ENCODE measurements at regions not wholly inside any gene's neighbourhood (a gene's known extent, or its start where the extent isn't known, plus 50 kb on each side); places are given as distances from the start of the nearest gene placed in this dataset.

GRCh38 chr15:70580286-70580685 lies 183.1 kb downstream of the UACA start:
- Histone ChIP-seq H3K27ac (ENCODE audit: low read depth, low read length) (no peak overlapping the region), H4K20me1 (ENCODE audit: insufficient read depth) (no peaks in the 10 kb centered on the region), H3K36me3 (ENCODE audit: control insufficient read depth in 1 of 2, insufficient read depth in 2 of 2, low read length in 2 of 2) (no peaks in the 10 kb centered on the region), H3K9me2 (ENCODE audit: insufficient read depth) (no peaks in the 10 kb centered on the region), H3K27me3 (ENCODE audit: insufficient read depth, low read length) (no peaks in the 10 kb centered on the region; the same call in 1 of the 2 replicates), H3K4me3 (replicated peaks in 1 of 2; ENCODE audit: low read depth in 1 of 2, low read length in 2 of 2) (no peak overlapping the region), H3K9me3 (ENCODE audit: control insufficient read depth in 1 of 2, insufficient read depth in 1 of 2, low read depth in 1 of 2, low read length in 2 of 2) (no peaks in the 10 kb centered on the region), H3K79me2 (ENCODE audit: insufficient read depth, low read length) (no peaks in the 10 kb centered on the region), H2AFZ (ENCODE audit: low read depth, low read length, poor library complexity, severe bottlenecking) (no peak overlapping the region), H3K4me1 (ENCODE audit: control insufficient read depth in 1 of 2, insufficient read depth in 2 of 2, low read length in 2 of 2) (peaks cover 11 to 26% of the 10 kb centered on the region in 2 experiments), H3K9ac (ENCODE audit: low read length) (no peak overlapping the region), H3K4me2 (ENCODE audit: low read length) (no peak overlapping the region)
- ChIA-PET POLR2A (no interaction called here), RAD21 (ENCODE audit: low non-redundant PET in 1 of 2, low total read pairs in 2 of 2, uncharacterized antibody in 2 of 2, unreplicated experiment in 2 of 2) (no interaction called here), CTCF (interaction anchor here (1.6 kb wide), 1 partner anchor 11 kb away, joined by 8 read pairs; no protein-coding TSS in a partner anchor)
- BruUV-seq (replicated peaks): no TSS peak
- intact Hi-C loops (cut with micrococcal nuclease): no loop called here
- TF ChIP-seq RAD21 (IDR thresholded peaks at IDR 0.05; ENCODE audit: low read depth) (no peak), CTCF (IDR thresholded peaks at IDR 0.05 in 2 of 3, conservative IDR thresholded peaks at IDR 0.05 in 1 of 3; ENCODE audit: borderline replicate concordance in 1 of 3, insufficient read depth in 1 of 3, low read depth in 2 of 3, low read length in 2 of 3) (no peak), REST (IDR thresholded peaks at IDR 0.05; ENCODE audit: low read depth) (no peak), POLR2A (IDR thresholded peaks at IDR 0.05; ENCODE audit: borderline replicate concordance, extremely low read depth, insufficient read depth, insufficient read length) (no peak), SRF (IDR thresholded peaks at IDR 0.05; ENCODE audit: low read depth) (no peak), YY1 (IDR thresholded peaks at IDR 0.05; ENCODE audit: extremely low read depth, insufficient replicate concordance, low read depth, low read length) (no peak), EZH2phosphoT487 (IDR thresholded peaks at IDR 0.05; ENCODE audit: borderline replicate concordance) (no peak), ZBTB33 (IDR thresholded peaks at IDR 0.05; ENCODE audit: extremely low read depth, insufficient replicate concordance, low read length) (no peak), EZH2 (IDR thresholded peaks at IDR 0.05) (no peak), FOSL1 (IDR thresholded peaks at IDR 0.05; ENCODE audit: low read depth) (no peak), ZNF274 (IDR thresholded peaks at IDR 0.05; ENCODE audit: low read depth, low read length) (no peak), EGR1 (IDR thresholded peaks at IDR 0.05; ENCODE audit: low read depth) (no peak)
- ATAC-seq (no peak), DNase-seq (ENCODE audit: low read depth, low spot score) (no peak)
